ENCODE measurements at regions not wholly inside any gene's neighbourhood (a gene's known extent, or its start where the extent isn't known, plus 50 kb on each side); places are given as distances from the start of the nearest gene placed in this dataset.

GRCh38 chr10:107577221-107577620 is 412.7 kb upstream of the SORCS1 start:
- H3K27me3 ChIP-seq (replicated peaks; ENCODE audit: control insufficient read depth, insufficient read depth, low read length): no peaks in the 10 kb centered on the region
- DNase-seq (ENCODE audit: extremely low read depth, insufficient read length): no peak
- H3K36me3 ChIP-seq (ENCODE audit: control insufficient read depth, insufficient read depth, low read length): no peaks in the 10 kb centered on the region
- no peak for TF ChIP-seq CTCF (IDR thresholded peaks at IDR 0.05; ENCODE audit: insufficient read depth, low read length, poor library complexity, severe bottlenecking)
- H3K4me3 ChIP-seq (replicated peaks; ENCODE audit: low read depth, low read length): no peak overlapping the region

GRCh38 chr10:107576746-107577145 is 412.2 kb upstream of the SORCS1 start:
- no peaks in the 10 kb centered on the region for H3K36me3 ChIP-seq (ENCODE audit: control insufficient read depth, insufficient read depth, low read length)
- no peak overlapping the region for H3K4me3 ChIP-seq (replicated peaks; ENCODE audit: low read depth, low read length)
- no peak for TF ChIP-seq CTCF (IDR thresholded peaks at IDR 0.05; ENCODE audit: insufficient read depth, low read length, poor library complexity, severe bottlenecking)
- no peaks in the 10 kb centered on the region for H3K27me3 ChIP-seq (replicated peaks; ENCODE audit: control insufficient read depth, insufficient read depth, low read length)
- DNase-seq (ENCODE audit: extremely low read depth, insufficient read length): no peak

GRCh38 chr10:107565014-107565413 is 400.5 kb upstream of the SORCS1 start:
- Histone ChIP-seq H3K36me3 (ENCODE audit: control insufficient read depth, insufficient read depth, low read length) (no peaks in the 10 kb centered on the region), H3K27me3 (replicated peaks; ENCODE audit: control insufficient read depth, insufficient read depth, low read length) (no peaks in the 10 kb centered on the region), H3K4me3 (replicated peaks; ENCODE audit: low read depth, low read length) (no peak overlapping the region)
- TF ChIP-seq CTCF (IDR thresholded peaks at IDR 0.05; ENCODE audit: insufficient read depth, low read length, poor library complexity, severe bottlenecking): no peak
- DNase-seq (ENCODE audit: extremely low read depth, insufficient read length): no peak

GRCh38 chr10:107561136-107561650 is 396.7 kb upstream of the SORCS1 start:
- DNase-seq (ENCODE audit: extremely low read depth, insufficient read length): no peak
- H3K4me3 ChIP-seq (replicated peaks; ENCODE audit: low read depth, low read length): no peak overlapping the region
- no peaks in the 10 kb centered on the region for H3K27me3 ChIP-seq (replicated peaks; ENCODE audit: control insufficient read depth, insufficient read depth, low read length)
- no peak for TF ChIP-seq CTCF (IDR thresholded peaks at IDR 0.05; ENCODE audit: insufficient read depth, low read length, poor library complexity, severe bottlenecking)
- H3K36me3 ChIP-seq (ENCODE audit: control insufficient read depth, insufficient read depth, low read length): no peaks in the 10 kb centered on the region

- DNase-seq (ENCODE audit: extremely low read depth, insufficient read length): no peak
- Histone ChIP-seq H3K36me3 (ENCODE audit: control insufficient read depth, insufficient read depth, low read length) (no peaks in the 10 kb centered on the region), H3K4me3 (replicated peaks; ENCODE audit: low read depth, low read length) (no peak overlapping the region), H3K27me3 (replicated peaks; ENCODE audit: control insufficient read depth, insufficient read depth, low read length) (no peaks in the 10 kb centered on the region)
- TF ChIP-seq CTCF (IDR thresholded peaks at IDR 0.05; ENCODE audit: insufficient read depth, low read length, poor library complexity, severe bottlenecking): no peak
These were observed 393.4 kb upstream of the SORCS1 start for GRCh38 chr10:107557916-107558315.

GRCh38 chr10:107554333-107554732 is 389.8 kb upstream of the SORCS1 start:
- no peak for TF ChIP-seq CTCF (IDR thresholded peaks at IDR 0.05; ENCODE audit: insufficient read depth, low read length, poor library complexity, severe bottlenecking)
- H3K27me3 ChIP-seq (replicated peaks; ENCODE audit: control insufficient read depth, insufficient read depth, low read length): no peaks in the 10 kb centered on the region
- H3K4me3 ChIP-seq (replicated peaks; ENCODE audit: low read depth, low read length): no peak overlapping the region
- H3K36me3 ChIP-seq (ENCODE audit: control insufficient read depth, insufficient read depth, low read length): no peaks in the 10 kb centered on the region
- DNase-seq (ENCODE audit: extremely low read depth, insufficient read length): no peak

Measured in GM06990 (cell line).